HepG2 (cell line): ENCODE measurements at regions not wholly inside any gene's neighbourhood (a gene's known extent, or its start where the extent isn't known, plus 50 kb on each side); places are given as distances from the start of the nearest gene placed in this dataset.

ENCODE experiments used
- ATAC-seq: fragments of 200-7000 bp; cut with Tn5 transposase; 3 replicates; pipeline ENCODE4 v1.9.1; 2020; ENCODE audit warnings: mild to moderate bottlenecking, moderate library complexity
- BruUV-seq: library from RNA; stranded (reverse); fragments of 400-500 nt; replicated peaks from 2 replicates; lab custom pipeline; 2021; lab: Mats Ljungman, UMichigan
- CTCF ChIA-PET: fragments of 300-600 bp; formaldehyde crosslinking; extraction: SDS; loops from one replicate; lab custom pipeline; 2021; ENCODE audit warnings: low total read pairs, inconsistent platforms, low intra/inter-chr PET ratio; lab: Yijun Ruan, JAX
- POLR2A ChIA-PET: fragments of 350-600 bp; sonication (Branson Sonifier 250); formaldehyde crosslinking; loops from one replicate; lab custom pipeline; 2020; ENCODE audit warnings: antibody characterized with exemption, inconsistent platforms; lab: Yijun Ruan, JAX
- DNase-seq: peaks from one replicate; pipeline ENCODE4 v3.0.0-alpha.2; 2015; ENCODE audit warnings: low spot score
- FAIRE-seq: peaks from 3 replicates; lab custom pipeline; 2011; peaks lifted over from hg19 to GRCh38; lab: Jason Lieb, UNC
- H2AFZ ChIP-seq: one replicate; pipeline ENCODE4 v1.6.1; 2011; ENCODE audit warnings: low read length, inconsistent platforms
- H3K27ac ChIP-seq: fragments of 300-600 bp; 3 replicates; pipeline ENCODE4 v1.8.0; 2011; ENCODE audit warnings: mixed run types, mild to moderate bottlenecking, mixed read lengths, low read length, inconsistent platforms; ENCODE audit not compliant: insufficient read depth; ENCODE audit errors: extremely low read length
- H3K27me3 ChIP-seq, 2 experiments: fragments of 200-600 bp in 1 of 2; 2 replicates in 1 of 2; 3 replicates in 1 of 2; pipeline versions ENCODE4 v1.6.0 to v1.8.0; 2011; ENCODE audit warnings: low read length in 2 of 2, mild to moderate bottlenecking in 2 of 2, moderate library complexity in 2 of 2, inconsistent platforms in 1 of 2; ENCODE audit not compliant: insufficient read depth in 2 of 2, control insufficient read depth in 1 of 2
- H3K36me3 ChIP-seq, 2 experiments: fragments of 200-600 bp in 1 of 2; replicated peaks in 1 of 2; 2 replicates in 1 of 2; 3 replicates in 1 of 2; pipeline versions ENCODE4 v1.5.1 to v1.8.0; 2011; ENCODE audit warnings: low read length in 2 of 2, inconsistent platforms in 1 of 2; ENCODE audit not compliant: insufficient read depth in 2 of 2, control insufficient read depth in 1 of 2
- H3K4me1 ChIP-seq: 2 replicates; pipeline ENCODE4 v1.5.1; 2012; ENCODE audit warnings: low read length, inconsistent platforms; ENCODE audit not compliant: insufficient read depth
- H3K4me2 ChIP-seq: 2 replicates; pipeline ENCODE4 v1.6.0; 2011; ENCODE audit warnings: low read depth, low read length, inconsistent platforms
- H3K4me3 ChIP-seq, 3 experiments: fragments of 200-600 bp in 1 of 3; sonication (generic), shearing (Covaris generic) in 1 of 3; replicated peaks in 1 of 3; 2 replicates each; pipeline ENCODE4 v1.5.1; 2011 to 2016; ENCODE audit warnings: low read length in 3 of 3, inconsistent platforms in 2 of 3, low read depth in 2 of 3, mild to moderate bottlenecking in 2 of 3, control low read depth in 1 of 3, mixed read lengths in 1 of 3; ENCODE audit not compliant: insufficient read depth in 1 of 3
- H3K79me2 ChIP-seq: one replicate; pipeline ENCODE4 v1.6.1; 2011; ENCODE audit warnings: low read length, inconsistent platforms; ENCODE audit not compliant: insufficient read depth
- H3K9ac ChIP-seq: 2 replicates; pipeline ENCODE4 v1.6.0; 2011; ENCODE audit warnings: mild to moderate bottlenecking, low read depth, low read length, inconsistent platforms; ENCODE audit not compliant: insufficient read depth
- H3K9me3 ChIP-seq: 2 replicates; pipeline ENCODE4 v1.5.1; 2012; ENCODE audit warnings: mild to moderate bottlenecking, low read length
- H4K20me1 ChIP-seq: 2 replicates; pipeline ENCODE4 v1.6.0; 2011; ENCODE audit warnings: inconsistent platforms, mild to moderate bottlenecking, low read length, moderate library complexity; ENCODE audit not compliant: insufficient read depth
- BCLAF1 ChIP-seq: fragments of 450-650 bp; IDR thresholded peaks from 2 replicates; pipeline ENCODE4 v1.6.1; 2017; ENCODE audit warnings: mild to moderate bottlenecking
- HOXA3 ChIP-seq: sonication (generic); formaldehyde crosslinking; IDR thresholded peaks from 2 replicates; pipeline ENCODE4 v1.5.0; 2020; ENCODE audit warnings: missing genetic modification reagents
- PCBP1 ChIP-seq: fragments of 200-400 bp; formaldehyde crosslinking; IDR thresholded peaks from 2 replicates; pipeline ENCODE4 v1.6.1; 2017; ENCODE audit warnings: mild to moderate bottlenecking, low read depth, low read length, borderline replicate concordance
- PRMT3 ChIP-seq: sonication (generic); formaldehyde crosslinking; IDR thresholded peaks from 2 replicates; pipeline ENCODE4 v1.8.1; 2022; ENCODE audit warnings: low read depth, mild to moderate bottlenecking, moderate library complexity, missing genetic modification reagents, borderline replicate concordance
- RARG ChIP-seq: sonication (generic); formaldehyde crosslinking; IDR thresholded peaks from 2 replicates; pipeline ENCODE4 v1.4.0; 2020; ENCODE audit warnings: low read depth, mild to moderate bottlenecking, missing genetic modification reagents
- RELA ChIP-seq: sonication (generic); formaldehyde crosslinking; IDR thresholded peaks from 2 replicates; pipeline ENCODE4 v1.4.0; 2020; ENCODE audit warnings: missing genetic modification reagents
- ZBTB8A ChIP-seq: sonication (generic); formaldehyde crosslinking; IDR thresholded peaks from 2 replicates; pipeline ENCODE4 v1.4.0; 2020; ENCODE audit warnings: mild to moderate bottlenecking, low read depth, missing genetic modification reagents, borderline replicate concordance
- ZFY ChIP-seq: sonication (generic); formaldehyde crosslinking; IDR thresholded peaks from 2 replicates; pipeline ENCODE4 v1.4.0; 2020; ENCODE audit warnings: missing genetic modification reagents
- ZNF20 ChIP-seq: sonication (generic); formaldehyde crosslinking; IDR thresholded peaks from 2 replicates; pipeline ENCODE4 v1.4.0; 2020; ENCODE audit warnings: mild to moderate bottlenecking, moderate library complexity, missing genetic modification reagents
- ZNF431 ChIP-seq: sonication (generic); formaldehyde crosslinking; IDR thresholded peaks from 2 replicates; pipeline ENCODE4 v1.9.0; 2022; ENCODE audit warnings: missing genetic modification reagents, low read depth, mild to moderate bottlenecking, borderline replicate concordance
- ZNF512 ChIP-seq: sonication (generic); formaldehyde crosslinking; IDR thresholded peaks from 2 replicates; pipeline ENCODE4 v1.4.0; 2020; ENCODE audit warnings: mild to moderate bottlenecking, missing genetic modification reagents
- ZNF576 ChIP-seq: sonication (generic); formaldehyde crosslinking; IDR thresholded peaks from 2 replicates; pipeline ENCODE4 v1.4.0; 2020; ENCODE audit warnings: mild to moderate bottlenecking, missing genetic modification reagents
- in situ Hi-C: cut with HindIII; loops from 2 replicates; pipeline ENCODE4 v1.10.0; 2017; ENCODE audit warnings: low pct_unique_long_range_greater_than_20kb; ENCODE audit not compliant: extremely low pct_ligation_motif_present
- intact Hi-C: fragments of 100-400 bp; cut with micrococcal nuclease; formaldehyde crosslinking; loops from one replicate; pipeline ENCODE4 v1.10.0; 2022; ENCODE audit not compliant: unreplicated experiment

GRCh38 chr2:180653481-180653880, 326.9 kb upstream of the UBE2E3 start:
- Histone ChIP-seq H4K20me1 (no peaks in the 10 kb centered on the region), H3K4me2 (no peak overlapping the region), H3K9me3 (no peaks in the 10 kb centered on the region), H2AFZ (no peak overlapping the region), H3K79me2 (no peaks in the 10 kb centered on the region), H3K27ac (no peak overlapping the region), H3K4me1 (no peaks in the 10 kb centered on the region), H3K36me3 (no peaks in the 10 kb centered on the region), H3K4me3 (no peak overlapping the region), H3K27me3 (no peaks in the 10 kb centered on the region), H3K9ac (no peak overlapping the region)
- in situ Hi-C loops (no loop called here), intact Hi-C loops (no loop called here)
- ChIA-PET CTCF (no interaction called here), POLR2A (no interaction called here)
- no TSS peak for BruUV-seq
- DNase-seq (no peak), ATAC-seq (no peak), FAIRE-seq (no peak)
- TF ChIP-seq ZBTB8A: no peak
- no peak for TF ChIP-seq RELA (CRISPR knock-in tag)
- TF ChIP-seq ZNF576 (CRISPR knock-in tag): no peak

- in situ Hi-C loops: no loop called here
- no TSS peak for BruUV-seq
- CTCF ChIA-PET: no interaction called here
- TF ChIP-seq ZNF20 (no peak), BCLAF1 (no peak), PRMT3 (CRISPR knock-in tag) (no peak), RARG (CRISPR knock-in tag) (no peak), ZFY (CRISPR knock-in tag) (no peak), HOXA3 (CRISPR knock-in tag) (no peak), ZNF512 (no peak), PCBP1 (no peak), ZNF431 (CRISPR knock-in tag) (no peak)
Observed at GRCh38 chr2:180652794-180653193, 327.6 kb upstream of the UBE2E3 start.

More at GRCh38 chr2:180652794-180653193, 327.6 kb upstream of the UBE2E3 start:
- Histone ChIP-seq H3K27me3 (no peaks in the 10 kb centered on the region), H3K4me1 (no peaks in the 10 kb centered on the region), H4K20me1 (no peaks in the 10 kb centered on the region), H3K9me3 (no peaks in the 10 kb centered on the region), H3K9ac (no peak overlapping the region), H3K27ac (no peak overlapping the region), H3K4me2 (no peak overlapping the region), H3K36me3 (no peaks in the 10 kb centered on the region), H3K79me2 (no peaks in the 10 kb centered on the region), H3K4me3 (no peak overlapping the region), H2AFZ (no peak overlapping the region)
- intact Hi-C loops: no loop called here
- ATAC-seq: no peak
- POLR2A ChIA-PET: no interaction called here
- FAIRE-seq: no peak
- DNase-seq: no peak
